ENCODE measurements at regions not wholly inside any gene's neighbourhood (a gene's known extent, or its start where the extent isn't known, plus 50 kb on each side); places are given as distances from the start of the nearest gene placed in this dataset.

- H4K5ac ChIP-seq (ENCODE audit: insufficient read length, low read depth, low read length): no peak overlapping the region
- H3K9ac ChIP-seq (ENCODE audit: extremely low read depth, insufficient read length, low read length): no peak overlapping the region
- no peaks in the 10 kb centered on the region for H3K79me2 ChIP-seq (ENCODE audit: insufficient read depth, low read length)
- no peaks in the 10 kb centered on the region for H3K36me3 Mint-ChIP-seq (ENCODE audit: insufficient read depth in 1 of 3, low read depth in 3 of 3)
- no peak overlapping the region for H2AFZ ChIP-seq (ENCODE audit: low read length)
- no peak overlapping the region for H3K27ac Mint-ChIP-seq
- no peak overlapping the region for H2BK120ac ChIP-seq (ENCODE audit: low read depth, low read length, poor library complexity, severe bottlenecking)
- H3K9me3 Mint-ChIP-seq: no peaks in the 10 kb centered on the region
- no peak overlapping the region for H4K8ac ChIP-seq (replicated peaks; ENCODE audit: insufficient read length, low read depth, low read length)
- H3K79me1 ChIP-seq (ENCODE audit: insufficient read depth, low read depth, low read length, poor library complexity, severe bottlenecking): no peaks in the 10 kb centered on the region
- H3K18ac ChIP-seq (ENCODE audit: insufficient read length, low read depth, low read length): no peak overlapping the region
- DNase-seq: no peak
- no peak overlapping the region for H3K4ac ChIP-seq (ENCODE audit: low read depth, low read length)
- H3K4me1 Mint-ChIP-seq: peaks cover 0 to 8% of the 10 kb centered on the region in 2 experiments; a peak in 2 of 4 replicates
- no peak overlapping the region for H2BK15ac ChIP-seq (ENCODE audit: low read depth, low read length)
- H3K27me3 ChIP-seq (ENCODE audit: insufficient read depth, low read length): no peaks in the 10 kb centered on the region
- H3K23ac ChIP-seq (ENCODE audit: insufficient read length, low read depth, low read length): no peak overlapping the region
- no peak overlapping the region for H3K27ac ChIP-seq (ENCODE audit: insufficient read length, low read depth, low read length)
- H3K4me1 ChIP-seq (ENCODE audit: insufficient read depth, low read length): no peaks in the 10 kb centered on the region
- no peak for TF ChIP-seq CTCF (conservative IDR thresholded peaks at IDR 0.05)
- H3K56ac ChIP-seq (ENCODE audit: insufficient read length, low read depth, low read length): no peak overlapping the region
- no CpG with 5 or more reads among the region's 4 CpGs for WGBS (ENCODE audit: extremely low coverage, insufficient read length, low lambda C conversion rate)
- H2BK5ac ChIP-seq (ENCODE audit: insufficient read length, low read length): no peak overlapping the region
- H3K4me3 Mint-ChIP-seq: no peak overlapping the region
- H3K23me2 ChIP-seq (ENCODE audit: insufficient read length, low read depth, low read length, poor library complexity, severe bottlenecking): no peaks in the 10 kb centered on the region
- H3K27me3 Mint-ChIP-seq (ENCODE audit: low read depth): peaks cover 42% of the 10 kb centered on the region
- no peak overlapping the region for H2BK20ac ChIP-seq (ENCODE audit: low read depth, low read length, poor library complexity, severe bottlenecking)
- no peak overlapping the region for H4K91ac ChIP-seq (ENCODE audit: insufficient read length, low read depth, low read length)
- no peaks in the 10 kb centered on the region for H4K20me1 ChIP-seq (ENCODE audit: control insufficient read depth, insufficient read depth, insufficient read length)
- H2AK5ac ChIP-seq (ENCODE audit: insufficient read length, low read length): no peak overlapping the region
- no peak overlapping the region for H3T11ph ChIP-seq (ENCODE audit: low read length)
- no peak overlapping the region for H3K14ac ChIP-seq (ENCODE audit: insufficient read depth, low read length)
- H3K9me3 ChIP-seq (ENCODE audit: control insufficient read depth, low read depth, low read length): no peaks in the 10 kb centered on the region
- no peak overlapping the region for H3K4me2 ChIP-seq (ENCODE audit: insufficient read depth, insufficient read length, low read length)
- H2BK12ac ChIP-seq (ENCODE audit: insufficient read length, low read depth, low read length): no peak overlapping the region
These were observed 176.7 kb downstream of the CCT6B start for GRCh38 chr17:34784526-34784925.

All from H9 (cell line).